PFSK-1 (cell line): ENCODE measurements at regions not wholly inside any gene's neighbourhood (a gene's known extent, or its start where the extent isn't known, plus 50 kb on each side); places are given as distances from the start of the nearest gene placed in this dataset.

Experiments
- POLR2AphosphoS5 ChIP-seq: IDR thresholded peaks from 2 replicates; pipeline ENCODE4 v1.6.1; 2012; ENCODE audit warnings: low read depth, mild to moderate bottlenecking, control low read depth, low read length, moderate library complexity
- REST ChIP-seq, 2 experiments: IDR thresholded peaks; 2 replicates each; pipeline versions ENCODE4 v1.6.1 to v1.8.0; 2011 to 2012; ENCODE audit warnings: low read depth in 2 of 2, low read length in 2 of 2, control low read depth in 1 of 2, inconsistent platforms in 1 of 2, mild to moderate bottlenecking in 1 of 2, moderate library complexity in 1 of 2; ENCODE audit not compliant: insufficient read depth in 1 of 2
- SIN3A ChIP-seq: IDR thresholded peaks from 2 replicates; pipeline ENCODE4 v1.6.1; 2012; ENCODE audit warnings: mild to moderate bottlenecking, low read length, moderate library complexity, borderline replicate concordance; ENCODE audit not compliant: insufficient read depth
- TAF1 ChIP-seq: IDR thresholded peaks from 2 replicates; pipeline ENCODE4 v1.6.1; 2012; ENCODE audit warnings: low read length, control low read depth, borderline replicate concordance; ENCODE audit not compliant: insufficient read depth

DNA sequence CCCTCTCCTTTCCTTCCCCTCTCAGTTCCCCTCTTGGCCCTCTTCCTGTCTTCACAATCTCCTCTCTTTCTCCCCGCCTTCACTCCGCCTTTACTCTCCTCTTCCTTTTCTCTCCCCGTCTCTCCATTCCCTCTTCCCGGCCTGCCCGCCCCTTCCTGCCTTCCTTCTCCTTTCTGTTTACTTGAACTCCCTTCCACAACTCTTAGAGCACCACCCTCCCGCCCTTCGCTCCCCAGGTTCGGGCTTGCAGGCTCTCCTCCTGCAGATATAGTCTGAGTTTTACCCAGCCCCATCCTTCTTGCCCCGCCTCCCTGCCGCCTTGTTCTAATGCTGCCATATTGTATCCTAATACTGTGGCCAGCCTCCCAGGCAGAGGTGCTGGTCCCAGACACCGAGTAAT lies 201.5 kb upstream of the N4BP1 start:
- no peak for TF ChIP-seq POLR2AphosphoS5
- no peak for TF ChIP-seq SIN3A
- TF ChIP-seq REST (IDR thresholded peaks at IDR 0.05; ENCODE audit: insufficient read depth in 1 of 2, low read depth in 2 of 2, low read length in 2 of 2), result no peak
- no peak for TF ChIP-seq TAF1
